NB4 (cell line): ENCODE measurements at regions not wholly inside any gene's neighbourhood (a gene's known extent, or its start where the extent isn't known, plus 50 kb on each side); places are given as distances from the start of the nearest gene placed in this dataset.

ENCODE experiments used
- DNase-seq: peaks from one replicate; pipeline ENCODE4 v3.0.0; 2010; ENCODE audit warnings: low read depth
- H3K4me3 ChIP-seq: one replicate; pipeline ENCODE4 v1.5.1; 2011; ENCODE audit warnings: mild to moderate bottlenecking, low read depth, low read length, moderate library complexity
- CTCF ChIP-seq: IDR thresholded peaks from one replicate; pipeline ENCODE4 v1.5.1; 2012; ENCODE audit warnings: low read depth, low read length
- MAX ChIP-seq: IDR thresholded peaks from 2 replicates; pipeline ENCODE4 v1.6.1; 2011; ENCODE audit warnings: low read depth, low read length
- MYC ChIP-seq: IDR thresholded peaks from 2 replicates; pipeline ENCODE4 v1.6.1; 2011; ENCODE audit warnings: low read depth, low read length
- POLR2A ChIP-seq: IDR thresholded peaks from 2 replicates; pipeline ENCODE4 v1.6.1; 2011; ENCODE audit warnings: mild to moderate bottlenecking; ENCODE audit not compliant: insufficient read length; ENCODE audit errors: extremely low read depth

GRCh38 chr5:120765189-120765588 lies 301.1 kb downstream of the PRR16 start:
- H3K4me3 ChIP-seq: no peak overlapping the region
- no peak for TF ChIP-seq MYC
- no peak for TF ChIP-seq POLR2A
- no peak for TF ChIP-seq MAX
- no peak for TF ChIP-seq CTCF
- DNase-seq: no peak

GRCh38 chr5:120767178-120767820 lies 303.2 kb downstream of the PRR16 start:
- H3K4me3 ChIP-seq: no peak overlapping the region
- no peak for TF ChIP-seq MAX
- TF ChIP-seq MYC: no peak
- TF ChIP-seq CTCF: no peak
- TF ChIP-seq POLR2A: no peak
- peak; percentile 2 for DNase-seq

- no peak for DNase-seq
- no peak overlapping the region for H3K4me3 ChIP-seq
- TF ChIP-seq MYC (no peak), CTCF (no peak), POLR2A (no peak), MAX (no peak)
Measured at GRCh38 chr5:120769312-120769872, 305.3 kb downstream of the PRR16 start.

GRCh38 chr5:120771202-120771601 lies 307.1 kb downstream of the PRR16 start:
- H3K4me3 ChIP-seq: no peak overlapping the region
- TF ChIP-seq CTCF (no peak), MYC (no peak), POLR2A (no peak), MAX (no peak)
- no peak for DNase-seq

- H3K4me3 ChIP-seq: no peak overlapping the region
- TF ChIP-seq MAX (no peak), POLR2A (no peak), MYC (no peak), CTCF (no peak)
- no peak for DNase-seq
Measured at GRCh38 chr5:120778491-120779484, 314.7 kb downstream of the PRR16 start.
